Esophagus mucosa (tissue), 1 donor: ENCODE measurements at regions not wholly inside any gene's neighbourhood (a gene's known extent, or its start where the extent isn't known, plus 50 kb on each side); places are given as distances from the start of the nearest gene placed in this dataset.
"Not testable (repeated sequence)": the region's sequence is repeated elsewhere in the genome, so short reads cannot be mapped to it uniquely, and the experiment has no call there.

Experiments
- ATAC-seq: fragments of 200-7000 bp; cut with Tn5 transposase; one replicate; pipeline ENCODE4 v1.9.1; 2020
- donor health status: DM: yes; HTN: yes; CAD: no.

DNA sequence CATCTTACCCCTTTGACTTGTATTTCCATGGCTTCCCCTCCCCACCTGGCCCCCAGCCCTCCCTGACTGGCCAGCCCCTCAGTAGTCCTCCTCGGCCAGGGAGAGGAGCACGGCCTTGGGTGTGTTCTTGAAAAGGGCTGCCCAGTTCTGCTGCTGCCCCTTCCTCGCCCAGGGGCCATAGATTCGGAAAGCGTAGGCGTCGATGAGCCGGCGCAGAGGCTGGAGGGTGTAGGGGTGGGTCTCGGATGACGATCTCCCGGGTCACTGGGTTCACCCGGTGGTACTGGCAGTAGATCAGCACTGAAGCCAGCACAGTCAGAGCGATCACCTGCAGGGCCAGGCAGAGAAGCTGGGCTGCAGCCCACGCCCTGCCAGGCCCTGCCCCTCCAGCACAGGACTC, 71.7 kb downstream of the ZNF479 start:
- not testable (repeated sequence) for ATAC-seq

DNA sequence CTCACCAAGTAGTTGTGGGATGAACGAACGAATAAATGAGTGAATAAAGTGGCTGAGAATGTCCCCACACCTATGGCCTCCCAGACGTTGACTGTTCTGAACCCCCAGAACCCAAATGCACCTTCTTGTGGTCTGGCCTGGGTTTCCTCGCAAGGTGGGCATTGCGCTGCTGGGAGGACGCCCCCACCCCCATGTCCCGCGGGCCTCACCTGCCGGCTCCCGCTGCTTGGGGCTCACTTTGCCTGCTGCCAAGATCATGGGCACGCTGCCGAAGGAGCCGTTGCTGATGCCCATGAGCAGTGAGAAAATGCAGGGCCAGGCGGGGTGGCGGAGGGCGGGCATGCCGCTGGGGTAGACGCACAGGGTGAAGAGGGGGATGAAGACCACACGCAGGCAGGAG, 115.9 kb downstream of the ZNF479 start:
- not testable (repeated sequence) for ATAC-seq

DNA sequence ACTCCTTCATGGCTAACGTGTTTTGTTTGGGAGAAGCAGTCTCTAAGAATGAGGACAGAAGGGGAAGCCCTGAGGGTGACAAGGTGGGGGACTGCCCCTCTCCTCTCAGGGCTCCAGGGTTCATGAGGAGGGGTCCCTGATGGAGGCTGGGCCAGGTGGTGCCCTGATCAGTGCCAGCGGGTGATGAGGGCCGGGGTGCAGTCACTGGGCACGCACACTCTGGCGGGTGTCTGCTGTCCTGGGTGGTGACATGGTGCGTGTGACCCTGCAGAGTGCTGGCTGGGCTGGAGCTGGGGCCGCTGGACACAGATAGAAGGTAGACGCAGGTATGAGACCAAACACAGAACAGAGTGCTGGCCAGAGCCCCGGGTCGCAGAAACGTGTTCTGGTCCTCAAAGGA, 118.5 kb downstream of the ZNF479 start:
- ATAC-seq = peak; percentile 37

DNA sequence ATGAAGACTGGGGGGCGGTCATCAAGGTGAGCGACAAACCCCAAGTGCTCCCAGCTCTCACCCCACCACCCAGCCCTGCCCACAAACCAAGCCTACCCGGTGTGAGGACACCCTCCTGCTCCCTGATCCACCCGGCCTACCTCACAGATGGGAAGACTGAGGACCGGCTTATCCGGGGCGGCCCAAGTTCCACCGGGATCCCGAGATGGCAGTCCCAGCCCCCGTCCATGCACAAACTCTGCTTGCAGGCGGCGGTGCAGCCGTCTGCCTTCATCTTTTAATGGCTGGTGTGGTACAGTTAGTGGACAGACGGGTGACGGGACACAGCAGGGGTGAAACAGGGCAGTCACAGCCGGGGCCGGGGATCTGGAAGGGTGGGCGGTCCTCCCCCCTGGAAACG, 119.3 kb downstream of the ZNF479 start:
- ATAC-seq = not testable (repeated sequence)

DNA sequence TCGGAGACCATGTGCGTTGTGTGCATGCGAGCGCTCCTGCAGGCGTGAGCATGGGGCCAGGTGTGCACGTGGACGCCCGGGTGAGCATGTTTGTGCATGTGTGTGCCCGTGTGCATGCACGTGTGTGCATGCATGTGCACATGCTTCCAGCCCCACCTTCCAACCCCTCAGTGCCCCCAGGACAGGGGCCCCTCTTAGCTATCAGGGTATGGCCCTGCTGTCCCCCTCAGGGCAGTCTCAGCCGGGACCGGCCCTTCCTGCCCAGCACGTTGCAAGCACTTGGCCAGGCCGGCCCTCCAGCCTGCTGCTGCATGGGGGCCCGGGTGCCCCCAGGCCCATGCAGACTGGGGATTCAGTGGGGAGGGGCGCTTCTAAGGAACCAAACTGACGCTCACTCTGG, 123.0 kb downstream of the ZNF479 start:
- ATAC-seq = peak; percentile 26

DNA sequence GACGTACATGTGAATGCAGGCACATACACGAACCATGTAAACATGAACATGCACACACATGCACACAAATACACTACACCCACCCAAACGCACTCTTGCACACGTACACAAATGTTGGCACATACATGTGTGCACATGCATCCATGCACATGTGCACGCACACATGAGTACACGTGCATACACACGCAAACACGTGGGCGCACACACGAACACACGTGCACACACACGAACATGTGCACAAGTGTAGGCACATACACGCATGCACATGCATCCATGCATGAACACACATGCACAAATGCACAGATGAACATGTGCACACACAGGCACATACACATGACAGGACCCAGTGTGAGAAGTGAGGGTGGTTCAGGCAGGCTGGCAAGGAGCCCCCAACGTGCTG, 126.3 kb downstream of the ZNF479 start:
- not testable (repeated sequence) for ATAC-seq

DNA sequence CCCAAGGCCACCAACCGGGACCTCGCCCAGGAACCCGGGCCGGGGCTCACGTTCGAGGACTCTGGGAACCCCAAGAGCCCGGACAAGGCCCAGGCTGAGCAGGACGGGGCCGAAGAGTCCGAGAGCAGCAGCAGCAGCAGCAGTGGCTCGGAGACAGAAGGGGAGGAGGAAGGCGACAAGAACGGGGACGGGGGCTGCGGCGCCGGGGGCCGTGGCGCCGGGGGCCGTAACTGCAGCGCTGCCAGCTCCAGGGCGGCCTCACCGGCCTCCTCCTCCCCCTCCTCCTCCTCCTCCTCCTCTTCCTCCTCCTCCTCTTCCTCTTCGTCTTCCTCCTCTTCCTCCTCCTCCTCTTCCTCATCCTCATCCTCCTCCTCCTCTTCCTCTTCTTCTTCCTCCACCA, 128.4 kb downstream of the ZNF479 start:
- not testable (repeated sequence) for ATAC-seq

DNA sequence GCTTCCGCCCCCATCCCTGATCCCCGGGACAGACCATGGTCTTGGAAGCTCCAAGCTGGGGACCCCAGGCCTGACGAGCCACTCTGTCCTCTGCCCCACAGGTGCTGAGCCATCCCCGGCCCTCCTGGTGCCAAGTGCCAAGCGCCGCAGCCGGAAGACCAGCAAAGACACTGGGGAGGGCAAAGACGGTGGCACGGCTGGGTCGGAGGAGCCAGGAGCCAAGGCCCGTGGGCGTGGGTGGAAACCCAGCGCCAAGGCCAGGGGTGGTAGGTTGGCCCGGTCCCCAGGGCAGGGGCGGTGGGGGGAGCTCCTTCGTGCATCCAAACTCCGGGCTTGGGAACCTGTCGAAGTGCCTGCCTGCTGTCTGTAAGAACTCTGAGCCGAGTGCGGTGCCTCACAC, 130.3 kb downstream of the ZNF479 start:
- ATAC-seq = not testable (repeated sequence)

DNA sequence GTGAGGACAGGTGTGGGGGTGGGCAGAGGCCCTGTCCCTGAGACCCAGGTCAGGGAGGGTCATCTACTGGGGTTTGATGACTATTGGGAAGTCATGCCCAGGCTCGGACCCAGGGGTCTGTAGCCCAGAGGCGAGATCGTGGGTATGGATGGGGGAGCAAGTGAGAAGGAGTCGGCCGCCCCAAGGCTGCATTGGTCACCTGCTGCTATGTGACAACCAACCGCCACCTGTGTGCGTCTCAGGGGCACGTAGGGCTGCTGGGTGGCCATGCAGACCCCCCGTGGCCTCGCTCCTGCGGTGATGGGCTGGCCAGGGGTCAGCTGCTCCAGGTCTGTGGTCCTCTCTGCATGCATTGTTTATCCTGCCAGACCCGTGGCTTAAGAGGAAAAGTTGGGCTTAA, 138.5 kb downstream of the ZNF479 start:
- not testable (repeated sequence) for ATAC-seq

DNA sequence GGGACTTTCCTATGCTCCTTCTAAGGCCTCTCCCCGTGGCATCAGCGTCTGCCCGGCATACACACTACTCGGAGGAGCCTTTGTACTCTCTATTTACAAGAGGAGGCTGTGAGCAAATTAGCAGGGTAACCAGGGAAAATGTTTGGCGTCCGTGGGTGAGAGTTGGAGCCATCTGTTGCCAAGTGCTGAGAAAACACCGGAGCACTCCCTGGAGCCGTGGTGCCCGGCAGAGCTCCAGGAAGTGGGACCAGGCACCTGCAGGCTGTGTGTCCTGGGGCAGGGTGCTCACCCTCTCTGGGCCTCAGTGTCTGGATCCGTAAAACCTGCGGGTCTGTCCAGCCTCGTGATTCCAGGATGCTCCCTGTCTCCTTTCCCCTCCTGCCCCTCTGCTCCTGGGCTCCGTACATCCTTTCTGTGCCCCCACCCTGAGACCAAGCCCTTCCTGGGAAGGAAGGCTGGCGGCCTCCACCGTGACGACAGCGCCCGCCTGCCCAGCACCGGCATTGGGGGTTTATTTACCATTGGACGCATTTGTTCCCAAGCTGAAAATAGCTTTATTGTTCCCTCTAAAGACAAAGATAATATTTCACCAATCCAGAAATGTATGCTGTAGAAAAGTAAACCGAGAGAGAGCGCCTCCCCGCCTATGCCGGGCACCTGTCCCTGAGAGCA, 174.4 kb downstream of the ZNF479 start:
- not testable (repeated sequence) for ATAC-seq

DNA sequence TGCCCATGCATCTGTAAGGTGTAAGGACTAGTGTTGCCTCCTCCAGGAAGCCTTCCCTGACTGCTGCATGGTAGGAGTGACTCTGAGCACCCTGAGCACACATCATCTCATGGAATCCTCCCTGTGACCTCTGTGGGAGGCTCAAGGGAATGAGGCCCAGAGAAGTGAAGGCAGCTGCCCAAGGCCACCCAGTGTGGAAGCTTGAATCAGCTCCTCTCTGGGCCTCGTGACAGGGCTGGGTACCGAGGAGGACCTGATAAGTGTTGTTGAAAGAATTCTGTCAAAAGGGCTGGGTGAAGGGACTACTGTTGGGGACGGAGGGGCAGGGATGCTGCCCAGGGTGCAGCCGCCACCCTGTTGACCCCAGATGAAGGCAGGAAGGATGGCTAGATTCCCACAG, 175.2 kb downstream of the ZNF479 start:
- peak; percentile 31 for ATAC-seq

DNA sequence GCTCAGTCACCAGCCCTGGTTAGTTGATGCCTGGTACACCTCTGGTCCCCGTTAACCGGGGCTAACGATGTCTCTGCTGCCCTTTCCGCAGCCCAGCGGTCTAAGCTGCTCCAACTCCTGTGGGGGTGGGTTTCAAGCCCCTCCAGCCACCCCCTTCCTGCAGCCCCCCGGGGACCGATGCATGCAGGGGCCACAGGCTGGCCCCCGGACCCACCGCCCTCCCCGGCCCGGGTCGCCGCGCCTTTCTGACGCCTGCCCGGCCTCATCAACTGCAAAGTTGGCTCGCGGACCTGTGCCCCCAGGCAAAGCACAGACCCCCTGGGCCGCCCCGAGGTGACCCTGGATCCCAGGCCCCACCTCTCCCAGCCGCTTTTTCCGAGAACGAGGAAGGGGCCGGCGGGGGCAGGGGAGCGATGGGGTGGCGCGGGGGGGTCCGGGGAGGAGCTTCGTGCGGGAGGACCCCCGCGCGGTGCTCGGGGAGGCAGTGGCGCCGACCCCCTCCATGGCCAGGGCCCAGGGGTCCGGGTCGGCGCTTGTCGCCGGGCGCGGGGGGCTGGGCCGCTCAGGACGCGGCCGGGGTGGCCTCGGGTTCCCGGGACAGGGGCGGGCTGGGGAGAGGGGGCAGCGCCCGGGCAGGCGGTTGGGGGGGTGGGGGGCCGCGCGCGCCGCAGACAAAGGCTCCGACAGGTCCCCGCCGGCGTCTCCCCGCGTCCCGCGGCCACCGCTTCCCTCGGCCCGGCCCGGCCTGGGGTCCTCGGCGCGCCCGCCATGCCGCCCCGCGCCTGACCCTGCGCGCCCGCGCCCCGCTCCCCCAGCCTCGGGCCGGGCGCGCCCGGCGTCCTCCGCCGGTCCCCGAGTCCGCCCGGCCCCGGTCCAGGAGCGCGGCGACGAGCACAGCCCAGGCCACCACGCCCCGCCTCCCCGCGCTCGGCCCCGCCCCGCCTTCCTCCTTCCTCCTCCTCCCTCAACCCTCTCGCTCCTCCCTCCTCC, 183.6 kb downstream of the ZNF479 start:
- peak; percentile 13 for ATAC-seq

DNA sequence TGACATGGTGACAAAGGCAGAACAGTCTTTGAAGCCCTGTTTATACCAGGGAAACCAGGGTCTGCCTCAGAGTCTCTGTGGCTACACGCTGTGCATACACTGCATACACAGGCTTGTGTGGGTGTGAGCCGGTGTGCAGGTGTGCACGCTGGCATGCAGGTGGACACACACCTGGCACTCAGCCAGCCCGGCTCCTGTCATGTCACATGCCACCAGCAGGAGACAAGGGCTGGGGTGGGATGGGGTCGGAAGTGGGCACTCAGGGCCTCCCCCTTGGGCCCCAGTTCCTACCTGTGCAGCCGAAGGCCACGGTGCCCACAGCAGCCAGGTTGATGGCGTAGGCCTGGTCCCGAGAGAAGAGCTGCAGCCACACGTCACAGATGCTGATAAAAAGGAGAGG, 192.2 kb downstream of the ZNF479 start:
- not testable (repeated sequence) for ATAC-seq

DNA sequence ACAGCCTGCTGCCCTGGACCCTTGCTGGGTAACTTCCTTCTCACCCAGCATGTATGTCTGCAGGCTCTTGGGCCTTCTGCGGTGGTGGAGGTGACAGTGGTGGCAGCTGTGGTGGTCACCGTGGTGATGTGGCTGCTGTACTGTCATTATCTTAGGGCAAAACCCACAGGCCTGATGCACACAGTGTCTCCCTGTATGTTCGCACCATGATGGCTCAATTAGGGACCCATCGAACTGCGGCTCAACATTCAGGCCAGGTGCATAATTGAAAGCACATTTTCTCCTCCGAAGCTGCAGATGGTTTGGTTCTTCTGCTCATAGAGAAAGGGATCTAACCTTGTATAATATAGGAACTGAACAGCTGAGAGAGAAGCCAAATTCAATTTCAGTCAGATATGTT, 208.3 kb downstream of the ZNF479 start:
- ATAC-seq = not testable (repeated sequence)

DNA sequence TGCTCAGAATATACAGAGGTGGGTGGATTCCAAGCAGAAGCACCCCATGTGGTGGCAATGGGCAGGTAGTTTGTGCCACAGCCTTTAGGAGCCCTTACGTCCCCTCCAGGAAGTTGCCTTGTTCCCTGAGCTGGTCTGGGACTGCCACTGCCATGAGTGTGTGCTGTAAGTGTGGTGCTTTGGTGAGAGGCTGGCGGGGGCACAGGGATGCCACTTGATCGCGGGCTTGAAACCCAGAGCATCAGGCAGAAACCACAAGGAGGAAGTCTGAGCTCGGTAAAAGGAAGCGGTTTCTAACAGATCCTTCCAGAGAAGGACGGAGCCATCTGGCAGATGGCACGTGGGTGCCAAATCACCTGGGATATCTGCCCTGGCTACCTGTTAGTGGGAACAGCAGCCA, 221.3 kb downstream of the ZNF479 start:
- not testable (repeated sequence) for ATAC-seq

DNA sequence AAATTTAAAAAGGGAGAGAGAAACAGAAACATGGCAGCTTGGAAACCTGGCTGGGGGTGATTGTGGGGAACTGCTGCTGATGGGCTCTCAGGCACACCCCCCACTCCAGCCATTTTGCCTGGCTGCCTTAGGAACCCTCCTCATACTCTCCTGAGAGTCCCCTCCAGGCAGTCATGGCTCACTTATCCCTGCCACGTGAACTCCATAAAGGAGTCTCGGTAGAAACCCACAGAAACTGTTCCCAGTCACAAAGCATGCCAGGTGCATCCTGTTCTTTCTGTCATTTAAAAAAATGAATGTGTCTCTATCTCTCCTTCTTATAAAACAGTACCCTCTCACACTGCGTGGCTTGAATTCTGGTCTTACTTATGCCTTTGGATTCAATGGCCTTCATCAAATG, 242.8 kb downstream of the ZNF479 start:
- ATAC-seq = not testable (repeated sequence)

DNA sequence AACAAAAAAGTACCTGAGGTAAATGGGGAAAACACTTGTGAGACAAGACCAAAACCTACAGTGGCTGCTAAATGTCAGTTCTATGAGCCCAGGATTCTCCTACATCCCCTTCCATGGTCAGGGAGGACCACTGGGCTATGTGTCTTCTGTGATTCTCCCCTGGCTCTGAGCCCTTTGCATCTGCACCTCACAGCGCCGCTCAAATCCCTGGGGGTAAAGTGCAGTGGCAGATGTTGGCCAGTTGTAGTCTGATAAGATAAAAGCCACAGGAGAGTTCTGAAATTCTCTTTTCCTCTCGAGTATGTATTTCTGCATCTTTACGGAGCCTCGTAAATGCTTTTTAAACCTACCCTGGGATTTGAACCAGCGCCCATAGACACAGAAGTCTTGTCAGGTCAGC, 247.1 kb downstream of the ZNF479 start:
- ATAC-seq = not testable (repeated sequence)

DNA sequence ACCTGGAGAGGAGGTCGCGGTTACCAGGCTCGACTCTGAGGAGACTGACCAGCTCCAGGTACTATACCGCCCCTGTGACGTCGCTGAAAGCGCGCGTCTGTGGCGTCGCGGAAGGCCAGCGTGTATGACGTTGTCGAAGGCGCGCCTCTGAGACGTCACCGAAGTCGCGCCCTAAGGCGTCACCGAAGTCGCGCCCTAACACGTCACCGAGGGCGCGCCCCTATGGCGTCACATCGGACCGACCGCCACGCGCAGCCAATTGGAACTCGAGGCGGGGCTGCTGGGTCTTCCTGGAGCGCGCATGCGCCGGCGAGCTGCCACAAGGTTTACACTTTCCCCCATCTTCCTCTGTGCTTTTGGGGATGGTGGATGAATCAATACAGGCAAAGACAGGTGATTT, 249.9 kb downstream of the ZNF479 start:
- ATAC-seq = not testable (repeated sequence)
